HepG2 (cell line): ENCODE measurements at regions not wholly inside any gene's neighbourhood (a gene's known extent, or its start where the extent isn't known, plus 50 kb on each side); places are given as distances from the start of the nearest gene placed in this dataset.
A peak's percentile ranks its signal among the peaks of the same experiment; 100 is the strongest.
"Not testable (repeated sequence)": the region's sequence is repeated elsewhere in the genome, so short reads cannot be mapped to it uniquely, and the experiment has no call there.

Source experiments
- ATAC-seq: fragments of 200-7000 bp; cut with Tn5 transposase; 3 replicates; pipeline ENCODE4 v1.9.1; 2020; ENCODE audit warnings: mild to moderate bottlenecking, moderate library complexity
- BruUV-seq: library from RNA; stranded (reverse); fragments of 400-500 nt; replicated peaks from 2 replicates; lab custom pipeline; 2021; lab: Mats Ljungman, UMichigan
- CTCF ChIA-PET: fragments of 300-600 bp; formaldehyde crosslinking; extraction: SDS; loops from one replicate; lab custom pipeline; 2021; ENCODE audit warnings: low total read pairs, inconsistent platforms, low intra/inter-chr PET ratio; lab: Yijun Ruan, JAX
- POLR2A ChIA-PET: fragments of 350-600 bp; sonication (Branson Sonifier 250); formaldehyde crosslinking; loops from one replicate; lab custom pipeline; 2020; ENCODE audit warnings: antibody characterized with exemption, inconsistent platforms; lab: Yijun Ruan, JAX
- DNase-seq: peaks from one replicate; pipeline ENCODE4 v3.0.0-alpha.2; 2015; ENCODE audit warnings: low spot score
- FAIRE-seq: peaks from 3 replicates; lab custom pipeline; 2011; peaks lifted over from hg19 to GRCh38; lab: Jason Lieb, UNC
- H2AFZ ChIP-seq: one replicate; pipeline ENCODE4 v1.6.1; 2011; ENCODE audit warnings: low read length, inconsistent platforms
- H3K27ac ChIP-seq: fragments of 300-600 bp; 3 replicates; pipeline ENCODE4 v1.8.0; 2011; ENCODE audit warnings: mixed run types, mild to moderate bottlenecking, mixed read lengths, low read length, inconsistent platforms; ENCODE audit not compliant: insufficient read depth; ENCODE audit errors: extremely low read length
- H3K27me3 ChIP-seq, 2 experiments: fragments of 200-600 bp in 1 of 2; 2 replicates in 1 of 2; 3 replicates in 1 of 2; pipeline versions ENCODE4 v1.6.0 to v1.8.0; 2011; ENCODE audit warnings: low read length in 2 of 2, mild to moderate bottlenecking in 2 of 2, moderate library complexity in 2 of 2, inconsistent platforms in 1 of 2; ENCODE audit not compliant: insufficient read depth in 2 of 2, control insufficient read depth in 1 of 2
- H3K36me3 ChIP-seq, 2 experiments: fragments of 200-600 bp in 1 of 2; replicated peaks in 1 of 2; 2 replicates in 1 of 2; 3 replicates in 1 of 2; pipeline versions ENCODE4 v1.5.1 to v1.8.0; 2011; ENCODE audit warnings: low read length in 2 of 2, inconsistent platforms in 1 of 2; ENCODE audit not compliant: insufficient read depth in 2 of 2, control insufficient read depth in 1 of 2
- H3K4me1 ChIP-seq: 2 replicates; pipeline ENCODE4 v1.5.1; 2012; ENCODE audit warnings: low read length, inconsistent platforms; ENCODE audit not compliant: insufficient read depth
- H3K4me2 ChIP-seq: 2 replicates; pipeline ENCODE4 v1.6.0; 2011; ENCODE audit warnings: low read depth, low read length, inconsistent platforms
- H3K4me3 ChIP-seq, 3 experiments: fragments of 200-600 bp in 1 of 3; sonication (generic), shearing (Covaris generic) in 1 of 3; replicated peaks in 1 of 3; 2 replicates each; pipeline ENCODE4 v1.5.1; 2011 to 2016; ENCODE audit warnings: low read length in 3 of 3, inconsistent platforms in 2 of 3, low read depth in 2 of 3, mild to moderate bottlenecking in 2 of 3, control low read depth in 1 of 3, mixed read lengths in 1 of 3; ENCODE audit not compliant: insufficient read depth in 1 of 3
- H3K79me2 ChIP-seq: one replicate; pipeline ENCODE4 v1.6.1; 2011; ENCODE audit warnings: low read length, inconsistent platforms; ENCODE audit not compliant: insufficient read depth
- H3K9ac ChIP-seq: 2 replicates; pipeline ENCODE4 v1.6.0; 2011; ENCODE audit warnings: mild to moderate bottlenecking, low read depth, low read length, inconsistent platforms; ENCODE audit not compliant: insufficient read depth
- H3K9me3 ChIP-seq: 2 replicates; pipeline ENCODE4 v1.5.1; 2012; ENCODE audit warnings: mild to moderate bottlenecking, low read length
- H4K20me1 ChIP-seq: 2 replicates; pipeline ENCODE4 v1.6.0; 2011; ENCODE audit warnings: inconsistent platforms, mild to moderate bottlenecking, low read length, moderate library complexity; ENCODE audit not compliant: insufficient read depth
- CTCF ChIP-seq: sonication (generic); formaldehyde crosslinking; IDR thresholded peaks from 2 replicates; pipeline ENCODE4 v1.5.0; 2020; ENCODE audit warnings: mild to moderate bottlenecking, missing genetic modification reagents, moderate library complexity
- HOXA7 ChIP-seq: sonication (generic); formaldehyde crosslinking; IDR thresholded peaks from 2 replicates; pipeline ENCODE4 v1.8.1; 2022; ENCODE audit warnings: mild to moderate bottlenecking, missing genetic modification reagents, moderate library complexity
- ISL2 ChIP-seq: sonication (generic); formaldehyde crosslinking; IDR thresholded peaks from 2 replicates; pipeline ENCODE4 v1.5.0; 2020; ENCODE audit warnings: missing genetic modification reagents
- NR2F6 ChIP-seq, 2 experiments: IDR thresholded peaks; 2 replicates each; pipeline ENCODE4 v1.6.1; 2016; ENCODE audit warnings: antibody characterized with exemption in 1 of 2, mild to moderate bottlenecking in 1 of 2
- STAG1 ChIP-seq: sonication (generic); formaldehyde crosslinking; IDR thresholded peaks from 2 replicates; pipeline ENCODE4 v1.4.0; 2020; ENCODE audit warnings: missing genetic modification reagents
- ZBTB46 ChIP-seq: sonication (generic); formaldehyde crosslinking; IDR thresholded peaks from 2 replicates; pipeline ENCODE4 v1.4.0; 2020; ENCODE audit warnings: mild to moderate bottlenecking, missing genetic modification reagents, borderline replicate concordance
- ZNF160 ChIP-seq: sonication (generic); formaldehyde crosslinking; IDR thresholded peaks from 2 replicates; pipeline ENCODE4 v1.8.0; 2022; ENCODE audit warnings: mild to moderate bottlenecking, inconsistent platforms, missing genetic modification reagents
- ZNF646 ChIP-seq: sonication (generic); formaldehyde crosslinking; IDR thresholded peaks from 2 replicates; pipeline ENCODE4 v1.9.0; 2021; ENCODE audit warnings: mild to moderate bottlenecking, missing genetic modification reagents
- WGBS: methylation state at CpG from one replicate; pipeline ENCODE4 v1.1.6; 2017; ENCODE audit warnings: low lambda C conversion rate; 5-methylcytosine and 5-hydroxymethylcytosine counted together
- in situ Hi-C: cut with HindIII; loops from 2 replicates; pipeline ENCODE4 v1.10.0; 2017; ENCODE audit warnings: low pct_unique_long_range_greater_than_20kb; ENCODE audit not compliant: extremely low pct_ligation_motif_present
- intact Hi-C: fragments of 100-400 bp; cut with micrococcal nuclease; formaldehyde crosslinking; loops from one replicate; pipeline ENCODE4 v1.10.0; 2022; ENCODE audit not compliant: unreplicated experiment

GRCh38 chr4:138577826-138578225 is 335.7 kb upstream of the SLC7A11 start:
- 18% methylated on average over 3 of the region's 3 CpGs for WGBS
- H3K4me2 ChIP-seq, POLR2A ChIA-PET, H4K20me1 ChIP-seq, BruUV-seq, H3K9ac ChIP-seq, H3K36me3 ChIP-seq, H3K27me3 ChIP-seq, H3K27ac ChIP-seq, H3K4me3 ChIP-seq, FAIRE-seq, H2AFZ ChIP-seq, H3K9me3 ChIP-seq, H3K79me2 ChIP-seq, H3K4me1 ChIP-seq: not testable (repeated sequence)
- in situ Hi-C loops (loop anchor here (10.0 kb wide), 2 partner anchors 97 to 297 kb away; no protein-coding TSS in a partner anchor), intact Hi-C loops (loop anchor here (1.0 to 10.0 kb wide), 6 partner anchors 103 to 487 kb away; no protein-coding TSS in a partner anchor)
- TF ChIP-seq CTCF (peak; percentile 39), STAG1 (peak; percentile 18; the same call in 1 of the 2 replicates)
- DNase-seq (peak; percentile 15), ATAC-seq (peak; percentile 72)
- CTCF ChIA-PET: interaction anchor here (1.2 to 1.5 kb wide), 2 partner anchors 102 to 293 kb away, joined by 3 read pairs; no protein-coding TSS in a partner anchor

GRCh38 chr4:138577145-138577544 is 335.0 kb upstream of the SLC7A11 start:
- no peak overlapping the region for H3K9ac ChIP-seq
- TF ChIP-seq ZNF160 (peak; percentile 74; the same call in 1 of the 2 replicates), ZBTB46 (CRISPR knock-in tag) (no peak), HOXA7 (CRISPR knock-in tag) (no peak), NR2F6 (IDR thresholded peaks at IDR 0.05) (no peak), NR2F6 (CRISPR knock-in tag; IDR thresholded peaks at IDR 0.05) (no peak), ZNF646 (CRISPR knock-in tag) (no peak), ISL2 (no peak)

More at GRCh38 chr4:138577145-138577544, 335.0 kb upstream of the SLC7A11 start:
- Histone ChIP-seq H3K4me2 (no peak overlapping the region), H3K27me3 (no peaks in the 10 kb centered on the region), H3K4me3 (no peak overlapping the region), H3K4me1 (no peaks in the 10 kb centered on the region), H3K36me3 (no peaks in the 10 kb centered on the region), H3K9me3 (no peaks in the 10 kb centered on the region), H4K20me1 (no peaks in the 10 kb centered on the region), H3K27ac (no peak overlapping the region), H3K79me2 (no peaks in the 10 kb centered on the region), H2AFZ (no peak overlapping the region)
- FAIRE-seq (no peak), ATAC-seq (no peak), DNase-seq (no peak)
- in situ Hi-C loops (loop anchor here (10.0 kb wide), 2 partner anchors 98 to 298 kb away; no protein-coding TSS in a partner anchor), intact Hi-C loops (loop anchor here (1.0 to 10.0 kb wide), 5 partner anchors 104 to 486 kb away; no protein-coding TSS in a partner anchor)
- BruUV-seq: no TSS peak
- CTCF ChIA-PET: interaction anchor here (0.8 to 2.5 kb wide), 7 partner anchors 103 to 844 kb away, joined by 3 to 9 read pairs (median 4); no protein-coding TSS in a partner anchor
- POLR2A ChIA-PET: no interaction called here
